ENCODE measurements at regions not wholly inside any gene's neighbourhood (a gene's known extent, or its start where the extent isn't known, plus 50 kb on each side); places are given as distances from the start of the nearest gene placed in this dataset.
A peak's percentile ranks its signal among the peaks of the same experiment; 100 is the strongest.

- DNase-seq: peak; percentile 24
Measured at GRCh38 chr18:71707400-71707799, 836.7 kb downstream of the CBLN2 start.

- no peak for DNase-seq
Measured at GRCh38 chr18:71689416-71690160, 854.6 kb downstream of the CBLN2 start.

- no peak for DNase-seq
Measured at GRCh38 chr18:71682591-71682990, 861.6 kb downstream of the CBLN2 start.

- no peak for DNase-seq
Measured at GRCh38 chr18:71678144-71678543, 866.0 kb downstream of the CBLN2 start.

- no peak for DNase-seq
Measured at GRCh38 chr18:71673954-71674353, 870.2 kb downstream of the CBLN2 start.

- no peak for DNase-seq
Measured at GRCh38 chr18:71673498-71673897, 870.6 kb downstream of the CBLN2 start.

- DNase-seq: no peak
Measured at GRCh38 chr18:71666481-71666880, 877.7 kb downstream of the CBLN2 start.

GRCh38 chr18:71665131-71665530 is 879.0 kb downstream of the CBLN2 start:
- no peak for DNase-seq

GRCh38 chr18:71643822-71644221 is 900.3 kb downstream of the CBLN2 start:
- no peak for DNase-seq

GRCh38 chr18:71630696-71631095 is 913.4 kb downstream of the CBLN2 start:
- DNase-seq: peak; percentile 22

GRCh38 chr18:71625556-71626090 is 918.5 kb downstream of the CBLN2 start:
- DNase-seq: no peak

GRCh38 chr18:71598374-71598773 is 945.8 kb downstream of the CBLN2 start:
- no peak for DNase-seq

- DNase-seq: no peak
Measured at GRCh38 chr18:71597219-71597618, 946.9 kb downstream of the CBLN2 start.

GRCh38 chr18:71583252-71583651 is 960.9 kb downstream of the CBLN2 start:
- no peak for DNase-seq

GRCh38 chr18:71554686-71555085 is 989.5 kb downstream of the CBLN2 start:
- no peak for DNase-seq

GRCh38 chr18:71541643-71542042 is 1002.5 kb downstream of the CBLN2 start:
- DNase-seq: no peak

- DNase-seq: peak; percentile 90
Measured at GRCh38 chr18:71529703-71530303, 1014.3 kb downstream of the CBLN2 start.

- no peak for DNase-seq
Measured at GRCh38 chr18:71523483-71524435, 1020.4 kb downstream of the CBLN2 start.

GRCh38 chr18:71505526-71505925 is 1038.6 kb downstream of the CBLN2 start:
- DNase-seq: no peak

GRCh38 chr18:71503222-71503621 is 1040.9 kb downstream of the CBLN2 start:
- no peak for DNase-seq

GRCh38 chr18:71485611-71486010 is 1058.5 kb downstream of the CBLN2 start:
- DNase-seq: peak; percentile 86

GRCh38 chr18:71471963-71472725 is 1072.0 kb downstream of the CBLN2 start:
- no peak for DNase-seq

Measured in OCI-M1 (cell line).